GM23338 (cell line): ENCODE measurements at regions not wholly inside any gene's neighbourhood (a gene's known extent, or its start where the extent isn't known, plus 50 kb on each side); places are given as distances from the start of the nearest gene placed in this dataset.

Source experiments
- CTCF ChIP-seq, 2 experiments: fragments of 200-600 bp in 1 of 2; sonication (generic) in 1 of 2; conservative IDR thresholded peaks; 2 replicates each; pipeline versions ENCODE4 v1.5.1 to v1.6.1; 2016 to 2017; ENCODE audit warnings: antibody characterized with exemption in 2 of 2, low read depth in 2 of 2, mild to moderate bottlenecking in 2 of 2, moderate library complexity in 1 of 2
- ETS1 ChIP-seq: IDR thresholded peaks from 2 replicates; pipeline ENCODE4 v1.6.1; 2016; ENCODE audit warnings: antibody characterized with exemption

DNA sequence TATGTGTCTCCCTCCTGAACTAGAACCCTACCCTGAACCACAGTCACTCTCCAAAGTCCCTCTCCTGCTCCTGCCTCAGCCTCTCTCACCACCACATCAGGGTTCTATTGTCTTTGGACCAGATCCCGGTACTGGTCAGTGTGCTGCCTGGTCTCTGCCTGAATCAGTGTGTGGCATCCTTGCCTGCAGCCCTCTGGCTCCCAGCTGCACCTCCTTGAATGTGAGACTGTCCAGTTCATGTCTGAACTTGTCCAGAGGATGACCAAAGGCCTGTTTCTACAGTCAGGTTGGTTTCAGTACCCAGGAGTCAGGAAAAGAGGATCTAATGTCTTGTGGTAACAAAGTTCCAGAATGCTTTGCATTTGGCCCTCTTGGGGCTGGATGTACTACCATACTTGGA is 76.8 kb upstream of the RANBP3L start:
- TF ChIP-seq ETS1 (no peak), CTCF (conservative IDR thresholded peaks at IDR 0.05; ENCODE audit: low read depth in 2 of 2) (no peak)
